ENCODE measurements at regions not wholly inside any gene's neighbourhood (a gene's known extent, or its start where the extent isn't known, plus 50 kb on each side); places are given as distances from the start of the nearest gene placed in this dataset.
"Not testable (repeated sequence)": the region's sequence is repeated elsewhere in the genome, so short reads cannot be mapped to it uniquely, and the experiment has no call there.

- no peak overlapping the region for H3K4me3 ChIP-seq (ENCODE audit: low read depth, low read length)
Observed at GRCh38 chr18:71322201-71322600, 1033.4 kb downstream of the SOCS6 start.

GRCh38 chr18:71321319-71321718 lies 1032.5 kb downstream of the SOCS6 start:
- TF ChIP-seq, protein P1, sequence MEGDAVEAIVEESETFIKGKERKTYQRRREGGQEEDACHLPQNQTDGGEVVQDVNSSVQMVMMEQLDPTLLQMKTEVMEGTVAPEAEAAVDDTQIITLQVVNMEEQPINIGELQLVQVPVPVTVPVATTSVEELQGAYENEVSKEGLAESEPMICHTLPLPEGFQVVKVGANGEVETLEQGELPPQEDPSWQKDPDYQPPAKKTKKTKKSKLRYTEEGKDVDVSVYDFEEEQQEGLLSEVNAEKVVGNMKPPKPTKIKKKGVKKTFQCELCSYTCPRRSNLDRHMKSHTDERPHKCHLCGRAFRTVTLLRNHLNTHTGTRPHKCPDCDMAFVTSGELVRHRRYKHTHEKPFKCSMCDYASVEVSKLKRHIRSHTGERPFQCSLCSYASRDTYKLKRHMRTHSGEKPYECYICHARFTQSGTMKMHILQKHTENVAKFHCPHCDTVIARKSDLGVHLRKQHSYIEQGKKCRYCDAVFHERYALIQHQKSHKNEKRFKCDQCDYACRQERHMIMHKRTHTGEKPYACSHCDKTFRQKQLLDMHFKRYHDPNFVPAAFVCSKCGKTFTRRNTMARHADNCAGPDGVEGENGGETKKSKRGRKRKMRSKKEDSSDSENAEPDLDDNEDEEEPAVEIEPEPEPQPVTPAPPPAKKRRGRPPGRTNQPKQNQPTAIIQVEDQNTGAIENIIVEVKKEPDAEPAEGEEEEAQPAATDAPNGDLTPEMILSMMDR (IDR thresholded peaks at IDR 0.05; ENCODE audit: control insufficient read depth, extremely low read depth, insufficient read depth): no peak
- no peak for DNase-seq (ENCODE audit: low read depth)
- H3K4me3 ChIP-seq (ENCODE audit: low read depth, low read length): no peak overlapping the region

More at GRCh38 chr18:71322201-71322600, 1033.4 kb downstream of the SOCS6 start:
- DNase-seq (ENCODE audit: low read depth): no peak
- TF ChIP-seq, protein P1 (IDR thresholded peaks at IDR 0.05; ENCODE audit: control insufficient read depth, extremely low read depth, insufficient read depth): no peak

- DNase-seq (ENCODE audit: low read depth): no peak
- TF ChIP-seq, protein P1 (IDR thresholded peaks at IDR 0.05; ENCODE audit: control insufficient read depth, extremely low read depth, insufficient read depth): no peak
- no peak overlapping the region for H3K4me3 ChIP-seq (ENCODE audit: low read depth, low read length)
Observed at GRCh38 chr18:71304856-71305255, 1016.0 kb downstream of the SOCS6 start.

DNA sequence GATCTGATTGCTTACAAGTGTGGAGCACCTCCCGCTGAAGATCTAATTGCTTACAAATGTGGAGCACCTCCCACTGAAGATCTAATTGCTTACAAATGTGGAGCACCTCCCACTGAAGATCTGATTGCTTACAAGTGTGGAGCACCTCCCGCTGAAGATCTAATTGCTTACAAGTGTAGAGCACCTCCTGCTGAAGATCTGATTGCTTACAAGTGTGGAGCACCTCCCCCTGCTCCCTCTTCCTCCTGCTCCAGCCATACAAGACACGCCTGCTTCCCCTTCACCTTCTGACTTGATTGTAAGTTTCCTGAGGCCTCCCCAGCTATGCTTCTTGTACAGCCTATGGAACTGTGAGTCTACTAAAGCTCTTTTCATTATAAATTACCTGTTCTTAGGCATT lies 1014.9 kb downstream of the SOCS6 start:
- H3K4me3 ChIP-seq (ENCODE audit: low read depth, low read length); DNase-seq (ENCODE audit: low read depth): not testable (repeated sequence)

GRCh38 chr18:71301596-71301995 lies 1012.8 kb downstream of the SOCS6 start:
- no peak overlapping the region for H3K4me3 ChIP-seq (ENCODE audit: low read depth, low read length)
- TF ChIP-seq, protein P1 (IDR thresholded peaks at IDR 0.05; ENCODE audit: control insufficient read depth, extremely low read depth, insufficient read depth): no peak
- DNase-seq (ENCODE audit: low read depth): no peak

DNA sequence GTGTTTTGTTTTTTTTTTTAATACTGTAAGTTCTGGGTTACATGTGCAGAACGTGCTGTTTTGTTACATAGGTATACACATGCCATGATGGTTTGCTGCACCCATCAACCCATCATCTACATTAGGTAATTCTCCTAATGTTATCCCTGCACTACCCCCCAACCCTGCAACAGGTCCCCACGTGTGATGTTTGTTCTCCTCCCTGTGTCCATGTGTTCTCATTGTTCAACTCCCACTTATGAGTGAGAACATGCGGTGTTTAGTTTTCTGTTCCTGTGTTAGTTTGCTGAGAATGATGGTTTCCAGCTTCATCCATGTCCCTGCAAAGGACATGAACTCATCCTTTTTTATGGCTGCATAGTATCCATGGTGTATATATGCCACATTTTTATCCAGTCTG lies 1005.4 kb downstream of the SOCS6 start:
- not testable (repeated sequence) for DNase-seq (ENCODE audit: low read depth); H3K4me3 ChIP-seq (ENCODE audit: low read depth, low read length)

- no peak for DNase-seq (ENCODE audit: low read depth)
- H3K4me3 ChIP-seq (ENCODE audit: low read depth, low read length): no peak overlapping the region
- TF ChIP-seq, protein P1 (IDR thresholded peaks at IDR 0.05; ENCODE audit: control insufficient read depth, extremely low read depth, insufficient read depth): no peak
Observed at GRCh38 chr18:71293322-71293721, 1004.5 kb downstream of the SOCS6 start.

GRCh38 chr18:71287268-71287667 lies 998.4 kb downstream of the SOCS6 start:
- no peak for DNase-seq (ENCODE audit: low read depth)
- H3K4me3 ChIP-seq (ENCODE audit: low read depth, low read length): no peak overlapping the region
- TF ChIP-seq, protein P1 (IDR thresholded peaks at IDR 0.05; ENCODE audit: control insufficient read depth, extremely low read depth, insufficient read depth): no peak
